Fibroblast of skin of left biceps (primary cell): ENCODE measurements at regions not wholly inside any gene's neighbourhood (a gene's known extent, or its start where the extent isn't known, plus 50 kb on each side); places are given as distances from the start of the nearest gene placed in this dataset.

Experiments
- DNase-seq, 2 experiments: peaks; one replicate each; pipeline ENCODE4 v3.0.0-alpha.2; 2013; ENCODE audit warnings: low read depth in 2 of 2

DNA sequence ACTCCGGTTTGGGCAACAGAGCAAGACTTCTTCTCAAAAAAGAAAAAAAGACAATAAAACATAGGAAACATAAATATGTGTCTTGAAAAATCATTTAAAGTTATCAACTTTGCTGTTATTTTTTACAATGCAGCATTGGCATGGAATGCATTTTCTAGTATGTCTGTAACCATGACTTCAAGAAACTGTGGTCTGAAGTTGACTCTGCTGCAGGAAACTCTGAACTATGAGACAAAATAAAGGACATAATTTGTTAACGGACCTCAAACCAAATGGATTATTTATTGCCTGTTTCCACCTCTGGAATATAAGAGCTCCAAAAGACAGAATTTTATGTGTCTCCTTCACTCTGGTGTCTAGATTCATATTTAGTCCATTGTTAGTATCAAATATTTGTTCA, 79.1 kb downstream of the TRIB2 start:
- no peak for DNase-seq

DNA sequence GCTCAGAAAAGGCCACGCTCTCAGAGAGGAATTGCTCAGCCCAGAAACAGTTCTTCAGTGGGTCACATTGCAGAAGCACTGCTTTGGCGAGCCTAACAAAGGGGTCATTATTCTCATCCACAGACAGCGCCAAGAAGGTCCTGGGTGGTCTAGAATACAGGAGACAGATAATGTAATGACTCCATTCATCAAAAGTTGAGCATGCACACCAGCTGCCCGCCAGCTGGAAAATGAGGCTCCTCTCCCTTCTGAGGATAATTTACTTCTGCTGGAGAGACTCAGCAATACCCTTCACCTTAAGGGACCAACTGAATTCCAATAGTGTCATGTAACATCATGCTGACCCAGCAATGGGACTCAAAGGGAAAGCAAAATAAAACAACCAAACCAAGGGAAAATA, 79.9 kb downstream of the TRIB2 start:
- DNase-seq = no peak

GRCh38 chr2:12797815-12798214, 81.1 kb downstream of the TRIB2 start:
- peak in 1 of 2 experiments; percentile 59 for DNase-seq

GRCh38 chr2:12803607-12804006, 86.9 kb downstream of the TRIB2 start:
- peak in 1 of 2 experiments; percentile 74 for DNase-seq

DNA sequence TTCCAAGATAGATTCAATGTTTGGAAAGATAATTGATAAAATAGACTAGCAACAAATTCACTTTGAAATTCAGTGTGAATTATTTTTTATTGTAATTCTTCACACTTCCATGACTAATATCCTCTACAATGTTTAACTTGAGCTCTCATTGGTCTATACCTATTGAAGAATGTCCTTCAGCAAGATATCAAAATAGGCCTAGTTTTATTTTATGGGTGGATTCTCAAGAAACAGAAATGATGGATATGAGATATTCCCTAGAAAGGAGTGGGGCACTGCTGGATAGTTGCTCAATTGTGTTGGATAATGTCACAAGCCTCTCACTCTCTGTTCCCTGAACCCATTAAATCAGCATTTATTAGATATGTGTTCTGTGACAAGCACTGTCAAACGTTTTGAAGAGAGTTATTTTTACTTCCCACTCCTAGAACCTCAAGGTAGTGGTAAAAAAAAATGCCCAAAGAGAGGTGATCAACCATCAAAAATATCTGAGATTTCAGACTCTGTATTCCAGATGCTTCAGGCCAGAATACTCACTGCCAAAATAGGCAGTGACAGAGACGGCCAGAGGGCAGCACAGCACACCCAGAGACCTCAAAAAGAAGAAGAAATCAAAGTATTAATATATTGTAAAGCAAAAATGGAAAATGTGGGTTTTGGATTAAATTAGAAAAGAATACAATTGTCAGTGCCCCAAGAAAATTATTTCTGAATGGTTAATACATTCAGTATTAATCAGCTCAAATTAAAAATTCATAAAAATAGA, 87.5 kb downstream of the TRIB2 start:
- no peak for DNase-seq

DNA sequence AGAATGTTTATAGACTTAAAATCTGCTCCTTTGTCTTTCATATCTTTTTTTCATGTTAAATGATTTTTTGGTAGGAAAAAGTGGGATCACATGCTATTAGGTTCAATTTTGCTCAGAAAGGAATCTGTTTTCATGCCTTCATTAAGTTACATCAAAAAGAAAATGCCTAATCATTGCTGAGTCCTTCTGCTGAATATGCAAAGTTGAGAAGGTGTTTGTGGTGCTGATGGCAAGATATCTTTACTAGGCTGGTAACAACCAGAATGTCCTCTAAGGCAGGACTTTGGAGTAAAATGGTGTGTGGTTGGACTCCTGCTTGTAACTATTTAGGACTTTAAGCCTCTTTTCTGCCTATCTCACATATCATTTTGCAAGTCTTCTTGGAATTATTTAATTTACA, 88.3 kb downstream of the TRIB2 start:
- DNase-seq = no peak

DNA sequence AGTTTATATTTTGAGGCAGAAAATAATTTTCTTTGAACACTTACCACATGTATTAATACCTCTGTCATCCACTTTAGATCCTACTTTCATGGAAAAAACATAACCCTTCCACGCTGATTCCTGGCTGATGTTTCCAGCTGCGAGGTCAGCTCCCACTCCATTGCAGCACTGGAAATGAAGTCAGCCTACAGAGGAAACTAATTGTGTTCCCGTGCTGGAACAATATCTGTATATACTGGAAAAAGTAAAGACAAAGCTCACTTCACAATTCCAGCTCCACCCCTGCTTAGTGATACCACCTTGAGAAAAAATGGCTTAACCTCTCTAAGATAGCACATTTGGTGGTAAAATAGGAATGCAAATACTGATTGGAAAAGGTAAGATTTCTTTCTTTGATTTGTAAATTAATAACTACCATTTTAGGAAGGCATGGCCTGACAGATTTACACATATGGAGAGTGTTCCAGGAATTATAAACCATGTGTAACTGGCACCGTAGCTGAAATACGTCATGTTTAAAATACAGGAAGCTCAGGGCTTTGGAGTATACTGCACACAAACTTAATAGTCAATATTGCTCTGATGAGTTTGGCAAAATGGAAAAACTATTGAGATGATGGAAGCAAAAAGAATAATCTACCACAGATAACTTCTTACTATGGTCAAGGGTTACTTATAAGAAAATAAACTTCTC, 90.0 kb downstream of the TRIB2 start:
- no peak for DNase-seq

GRCh38 chr2:12807907-12808810, 91.4 kb downstream of the TRIB2 start:
- no peak for DNase-seq

GRCh38 chr2:12809526-12809925, 92.8 kb downstream of the TRIB2 start:
- DNase-seq = no peak

DNA sequence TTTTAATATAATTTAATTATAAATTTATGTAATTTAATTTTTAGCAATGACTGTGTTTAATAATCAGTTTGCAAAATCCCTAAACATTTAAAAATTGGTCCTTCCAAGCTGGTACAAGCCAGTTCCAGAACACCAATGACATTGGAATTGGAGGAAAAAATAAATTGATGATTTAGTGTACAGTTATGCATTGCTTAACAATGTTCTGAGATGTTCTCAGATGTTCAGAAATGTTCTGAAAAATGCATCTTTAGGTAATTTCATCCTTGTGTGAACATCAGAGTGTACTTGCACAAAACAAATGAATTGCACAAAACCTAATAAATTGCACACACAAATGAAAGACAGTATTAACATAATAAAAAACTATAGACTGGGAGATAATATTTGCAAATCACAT, 95.2 kb downstream of the TRIB2 start:
- DNase-seq = no peak

GRCh38 chr2:12813166-12813565, 96.4 kb downstream of the TRIB2 start:
- DNase-seq = no peak

DNA sequence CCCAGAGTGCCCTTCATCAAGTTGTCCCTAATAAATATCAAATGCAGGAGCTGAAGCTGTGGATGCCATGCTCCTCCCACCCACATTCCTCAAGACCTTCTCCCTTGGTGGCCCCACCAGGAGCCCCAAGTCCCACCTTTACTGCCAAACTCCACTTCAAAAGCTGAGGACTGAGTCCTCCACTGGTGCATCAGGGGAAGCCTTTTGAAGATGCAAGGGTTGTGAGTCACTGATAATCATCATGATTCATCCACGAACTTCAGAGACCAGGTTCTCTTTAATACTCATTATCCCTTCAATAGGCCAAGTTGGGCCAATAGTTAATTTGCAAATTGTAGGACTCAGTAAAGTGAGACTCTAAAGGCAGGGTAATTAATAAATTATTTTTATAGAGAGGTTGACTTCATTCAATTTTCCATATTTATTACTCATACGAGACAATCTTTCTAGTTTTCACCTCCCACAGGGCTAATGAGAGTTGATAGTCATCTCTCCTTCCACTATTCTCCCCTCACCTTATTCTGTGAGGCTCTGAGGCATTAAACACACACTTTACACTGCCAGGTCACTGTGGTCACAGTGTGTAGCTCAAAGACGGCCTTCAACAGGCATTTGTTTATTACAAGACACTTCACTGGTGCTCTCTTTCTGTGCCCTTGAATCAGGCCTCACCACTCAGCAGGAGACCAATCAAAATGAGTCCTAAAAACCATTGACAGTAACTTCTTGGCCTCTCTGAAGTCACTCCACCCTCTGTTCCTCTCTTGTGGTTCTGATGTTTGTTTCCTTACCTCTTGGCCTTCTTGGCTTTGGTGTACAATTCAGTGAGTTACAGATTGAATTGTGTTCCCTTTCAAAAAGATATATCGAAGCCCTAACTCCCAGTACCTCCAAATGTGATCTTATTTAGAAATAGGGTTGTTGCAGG, 99.9 kb downstream of the TRIB2 start:
- DNase-seq = no peak

- no peak for DNase-seq
Observed at GRCh38 chr2:12817870-12818269, 101.1 kb downstream of the TRIB2 start.

DNA sequence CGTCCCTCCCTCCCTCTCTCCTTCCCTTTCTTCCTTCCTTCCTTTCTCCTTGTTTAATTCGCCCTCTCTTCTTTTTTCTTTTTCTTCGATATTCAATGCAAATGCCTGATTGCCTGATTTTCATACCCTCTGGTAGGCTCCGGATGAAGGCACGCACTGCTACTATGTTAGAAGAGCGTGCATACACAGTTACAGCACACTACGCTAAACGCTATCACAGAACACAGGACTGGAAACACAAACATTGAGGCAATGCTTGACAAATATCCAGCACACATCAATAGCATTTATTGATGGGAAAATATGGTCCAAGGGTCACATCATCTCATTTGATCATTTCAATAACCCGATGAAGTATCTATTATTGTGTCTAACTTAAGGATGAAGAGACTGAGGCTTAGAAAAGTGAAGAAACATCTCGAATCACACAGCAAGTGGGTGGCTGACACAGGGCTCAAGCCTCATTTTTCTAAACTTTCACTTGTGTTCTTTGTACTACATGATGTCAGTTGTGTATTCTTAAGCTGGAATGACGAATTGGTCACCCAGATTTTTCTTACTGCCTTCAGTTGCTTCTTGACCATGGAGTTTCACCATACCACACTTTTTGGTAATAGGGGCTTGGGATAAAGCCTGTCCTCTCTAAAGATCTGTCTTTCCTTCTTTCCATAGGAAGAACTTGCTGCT, 101.8 kb downstream of the TRIB2 start:
- DNase-seq = no peak

- peak; percentile 98 for DNase-seq
Observed at GRCh38 chr2:12819103-12819475, 102.4 kb downstream of the TRIB2 start.

DNA sequence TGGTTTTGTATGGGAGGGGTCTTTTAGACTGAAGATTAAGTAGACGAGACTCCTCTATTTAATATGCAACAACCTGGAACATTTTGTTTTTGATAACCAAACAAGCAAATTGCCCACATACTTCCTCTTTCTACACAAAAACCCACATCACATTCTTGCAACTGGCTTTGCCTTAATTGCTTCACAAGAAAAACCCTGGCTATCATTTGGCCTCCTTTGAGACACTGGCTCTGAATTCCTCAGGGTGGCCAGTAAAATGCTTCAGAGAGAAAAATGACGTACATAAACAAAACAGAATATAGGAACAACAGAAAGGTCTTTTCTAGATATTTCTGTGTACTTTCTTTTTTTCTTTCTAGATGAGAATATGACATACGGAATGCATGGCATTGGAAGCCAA, 103.0 kb downstream of the TRIB2 start:
- DNase-seq = no peak

DNA sequence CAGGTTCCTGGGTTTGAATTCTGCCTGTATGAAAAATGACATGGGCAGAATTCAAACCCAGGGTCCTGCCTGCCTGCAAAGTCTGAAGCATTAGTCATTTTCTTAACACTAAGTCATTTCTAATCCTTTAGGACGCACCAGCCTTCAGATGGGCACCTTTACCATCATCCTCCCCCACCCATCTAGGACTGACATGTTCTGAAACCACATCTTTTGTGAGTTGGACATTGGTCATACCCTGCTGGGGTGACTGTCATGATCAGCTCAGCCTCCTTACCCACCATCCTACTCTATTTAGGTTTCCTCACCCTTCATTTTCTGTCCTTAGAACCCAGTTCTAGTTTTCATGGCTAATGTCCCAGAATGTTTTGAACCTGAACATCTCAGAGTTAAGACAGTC, 104.9 kb downstream of the TRIB2 start:
- DNase-seq = no peak

- DNase-seq = peak in 1 of 2 experiments; percentile 43
Observed at GRCh38 chr2:12824351-12824777, 107.6 kb downstream of the TRIB2 start.

DNA sequence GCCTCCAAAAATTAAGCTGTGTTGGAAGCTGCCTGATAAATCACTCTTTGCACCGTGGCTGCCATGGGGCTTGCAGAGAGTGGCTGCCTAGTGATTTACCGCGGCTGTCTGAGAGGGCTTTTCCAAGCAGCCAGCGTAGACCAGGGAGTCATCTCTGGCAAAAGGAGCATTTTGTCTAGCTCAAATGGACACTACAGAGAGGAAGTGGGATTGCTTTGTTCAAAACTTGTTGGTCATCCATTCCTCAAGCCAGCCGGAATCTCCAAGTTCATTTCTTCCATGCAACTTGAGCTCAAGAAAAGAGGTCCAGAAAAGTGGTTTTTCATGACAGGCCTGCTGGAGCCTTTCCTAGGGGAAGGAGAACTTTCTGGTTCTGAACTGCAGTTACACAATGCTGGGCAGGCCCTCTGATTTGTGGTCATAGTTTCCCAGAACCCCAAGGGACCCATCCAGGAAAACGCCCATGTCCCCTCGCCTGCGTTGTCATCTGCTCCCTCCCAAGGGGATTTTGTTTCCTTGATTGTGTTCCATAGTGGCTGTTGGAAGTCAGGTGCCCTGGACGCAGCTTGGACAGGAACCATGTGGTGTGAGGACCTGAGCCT, 108.1 kb downstream of the TRIB2 start:
- no peak for DNase-seq

DNA sequence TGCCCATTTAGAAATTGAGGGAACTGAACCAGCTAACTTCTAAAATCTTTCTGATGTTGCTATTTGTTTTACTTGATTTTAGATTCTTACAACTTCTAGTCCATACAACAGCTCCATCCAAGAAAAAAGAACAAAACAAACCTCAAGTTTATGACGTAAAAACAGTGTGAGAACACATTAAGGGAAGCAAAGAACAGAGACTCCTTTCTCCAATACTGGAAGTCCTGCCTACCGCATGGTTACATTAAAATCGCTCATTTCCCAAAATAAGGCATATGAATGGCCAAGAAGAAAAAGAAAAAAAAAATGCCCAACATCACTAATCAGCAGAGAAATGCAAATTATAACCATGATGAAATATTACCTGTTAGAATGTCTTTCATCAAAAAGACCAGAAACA, 110.0 kb downstream of the TRIB2 start:
- no peak for DNase-seq
